ENCODE measurements at regions not wholly inside any gene's neighbourhood (a gene's known extent, or its start where the extent isn't known, plus 50 kb on each side); places are given as distances from the start of the nearest gene placed in this dataset.

DNA sequence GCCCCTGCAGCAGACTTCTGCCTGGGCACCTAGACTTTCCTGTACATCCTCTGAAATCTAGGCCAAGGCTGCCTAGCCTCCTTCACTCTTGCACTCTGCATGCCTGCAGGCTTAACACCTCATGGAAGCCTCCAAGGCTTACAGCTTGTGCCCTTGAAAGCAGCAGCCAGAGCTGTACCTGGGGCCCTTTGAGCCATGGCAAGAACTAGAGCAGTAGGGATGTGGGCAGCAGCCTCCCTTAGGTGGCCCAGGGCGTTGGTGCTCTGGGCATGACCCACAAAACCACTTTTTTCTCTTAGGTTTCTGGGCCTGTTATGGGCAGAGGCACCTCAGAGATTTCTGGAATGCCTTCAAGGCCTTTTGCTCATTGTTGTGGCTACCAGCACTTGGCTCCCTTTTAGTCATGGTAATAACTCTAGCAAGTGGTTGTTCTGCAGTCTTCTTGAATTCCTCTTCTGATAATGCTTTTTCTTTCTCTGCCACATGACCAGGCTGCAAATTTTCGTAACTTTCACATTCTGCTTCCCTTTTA is 606.2 kb downstream of the TLE4 start:
- Histone ChIP-seq H3K27me3 (no peaks in the 10 kb centered on the region), H3K36me3 (replicated peaks in 1 of 2; ENCODE audit: insufficient read depth in 1 of 2, low read depth in 2 of 2) (no peaks in the 10 kb centered on the region), H3K27ac (no peak overlapping the region), H3K9me3 (peaks cover 0 to 3% (median 0%) of the 10 kb centered on the region in 3 donors), H3K4me3 (no peak overlapping the region), H3K4me1 (no peaks in the 10 kb centered on the region)
- TF ChIP-seq POLR2A (IDR thresholded peaks at IDR 0.05) = no peak
- ATAC-seq (no peak), DNase-seq (no peak)
- WGBS, 2 donors = 45 to 52% methylated on average over 2 of the region's 2 CpGs
- intact Hi-C loops (cut with DNase I) = no loop called here

DNA sequence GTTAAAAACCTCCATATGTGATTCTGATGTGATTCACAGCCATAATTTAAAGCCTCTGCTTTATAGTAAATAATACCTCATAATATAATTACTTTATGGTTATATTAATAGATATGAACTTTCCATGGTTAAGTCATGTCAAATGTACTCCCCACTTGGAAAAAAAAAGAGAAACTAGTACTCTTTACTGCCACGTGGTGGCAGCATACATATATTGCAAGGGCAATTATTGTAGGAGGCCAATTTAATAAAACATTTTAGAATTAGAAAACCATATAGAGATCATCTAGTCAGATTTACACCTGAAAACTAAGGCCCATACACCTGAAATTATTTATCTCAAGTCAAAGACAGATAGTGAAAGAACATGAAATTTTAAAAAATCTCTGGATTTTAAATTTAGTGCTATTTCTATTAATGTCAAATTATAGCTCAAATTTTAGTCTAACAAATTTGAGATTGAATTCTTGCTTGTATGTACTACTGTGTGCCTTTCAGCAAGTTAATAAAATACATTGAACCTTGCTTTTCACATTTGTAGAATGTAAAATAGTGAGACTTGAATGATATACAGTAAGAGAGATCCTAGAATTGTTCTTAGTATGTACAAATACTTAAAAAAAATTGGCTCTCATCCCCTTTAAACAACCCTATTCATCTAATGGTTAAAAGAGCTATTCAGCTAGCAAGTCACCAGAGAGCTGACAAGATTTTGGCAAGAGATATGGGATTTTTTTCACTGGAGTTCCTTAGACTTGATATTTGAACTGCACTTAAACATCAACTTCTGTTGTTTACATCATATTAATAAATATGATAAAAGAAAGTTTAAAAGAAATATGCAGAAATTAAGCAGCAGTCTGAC is 603.8 kb downstream of the TLE4 start:
- no peak overlapping the region for H3K4me3 ChIP-seq
- no peak for TF ChIP-seq POLR2A (IDR thresholded peaks at IDR 0.05)
- TF ChIP-seq, protein P1, sequence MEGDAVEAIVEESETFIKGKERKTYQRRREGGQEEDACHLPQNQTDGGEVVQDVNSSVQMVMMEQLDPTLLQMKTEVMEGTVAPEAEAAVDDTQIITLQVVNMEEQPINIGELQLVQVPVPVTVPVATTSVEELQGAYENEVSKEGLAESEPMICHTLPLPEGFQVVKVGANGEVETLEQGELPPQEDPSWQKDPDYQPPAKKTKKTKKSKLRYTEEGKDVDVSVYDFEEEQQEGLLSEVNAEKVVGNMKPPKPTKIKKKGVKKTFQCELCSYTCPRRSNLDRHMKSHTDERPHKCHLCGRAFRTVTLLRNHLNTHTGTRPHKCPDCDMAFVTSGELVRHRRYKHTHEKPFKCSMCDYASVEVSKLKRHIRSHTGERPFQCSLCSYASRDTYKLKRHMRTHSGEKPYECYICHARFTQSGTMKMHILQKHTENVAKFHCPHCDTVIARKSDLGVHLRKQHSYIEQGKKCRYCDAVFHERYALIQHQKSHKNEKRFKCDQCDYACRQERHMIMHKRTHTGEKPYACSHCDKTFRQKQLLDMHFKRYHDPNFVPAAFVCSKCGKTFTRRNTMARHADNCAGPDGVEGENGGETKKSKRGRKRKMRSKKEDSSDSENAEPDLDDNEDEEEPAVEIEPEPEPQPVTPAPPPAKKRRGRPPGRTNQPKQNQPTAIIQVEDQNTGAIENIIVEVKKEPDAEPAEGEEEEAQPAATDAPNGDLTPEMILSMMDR (IDR thresholded peaks at IDR 0.05) = peak; percentile 10 to 84 (median 61)
- H3K27ac ChIP-seq = no peak overlapping the region
- H3K36me3 ChIP-seq (replicated peaks in 1 of 2; ENCODE audit: insufficient read depth in 1 of 2, low read depth in 2 of 2) = no peaks in the 10 kb centered on the region
- no peaks in the 10 kb centered on the region for H3K9me3 ChIP-seq
- DNase-seq (peak in 2 of 4 donors; percentile 37 to 40), ATAC-seq (no peak)
- H3K27me3 ChIP-seq = no peaks in the 10 kb centered on the region
- intact Hi-C loops (cut with DNase I) = no loop called here
- 0 to 2% methylated on average over 1 of the region's 1 CpG for WGBS, 2 donors
- no peaks in the 10 kb centered on the region for H3K4me1 ChIP-seq

DNA sequence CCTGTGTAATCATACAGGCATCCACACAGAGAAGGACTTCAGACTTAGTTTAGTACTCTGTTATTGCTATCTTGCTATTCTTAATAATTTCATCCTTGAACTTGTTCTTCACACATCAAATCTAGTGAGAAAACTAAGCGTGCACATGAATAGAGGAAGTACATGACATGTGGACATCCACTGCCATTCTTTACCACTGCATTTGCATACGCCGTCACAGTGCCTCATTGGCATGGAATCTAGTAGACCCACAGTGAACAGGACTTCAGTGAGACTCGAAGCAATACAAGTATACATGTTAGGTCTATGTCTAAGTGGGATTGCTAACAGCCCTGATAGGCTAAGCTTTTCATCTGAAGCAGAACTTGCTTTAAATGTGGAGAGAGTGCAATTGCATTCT is 592.1 kb downstream of the TLE4 start:
- Histone ChIP-seq H3K36me3 (replicated peaks in 1 of 2; ENCODE audit: insufficient read depth in 1 of 2, low read depth in 2 of 2) (no peaks in the 10 kb centered on the region), H3K27me3 (no peaks in the 10 kb centered on the region), H3K27ac (no peak overlapping the region), H3K4me1 (no peaks in the 10 kb centered on the region), H3K4me3 (no peak overlapping the region), H3K9me3 (no peaks in the 10 kb centered on the region)
- ATAC-seq (no peak), DNase-seq (no peak)
- no peak for TF ChIP-seq POLR2A (IDR thresholded peaks at IDR 0.05)
- TF ChIP-seq, protein P1 (IDR thresholded peaks at IDR 0.05) = no peak
- WGBS, 2 donors = 80 to 87% methylated on average over 4 of the region's 4 CpGs
- intact Hi-C loops (cut with DNase I) = no loop called here

DNA sequence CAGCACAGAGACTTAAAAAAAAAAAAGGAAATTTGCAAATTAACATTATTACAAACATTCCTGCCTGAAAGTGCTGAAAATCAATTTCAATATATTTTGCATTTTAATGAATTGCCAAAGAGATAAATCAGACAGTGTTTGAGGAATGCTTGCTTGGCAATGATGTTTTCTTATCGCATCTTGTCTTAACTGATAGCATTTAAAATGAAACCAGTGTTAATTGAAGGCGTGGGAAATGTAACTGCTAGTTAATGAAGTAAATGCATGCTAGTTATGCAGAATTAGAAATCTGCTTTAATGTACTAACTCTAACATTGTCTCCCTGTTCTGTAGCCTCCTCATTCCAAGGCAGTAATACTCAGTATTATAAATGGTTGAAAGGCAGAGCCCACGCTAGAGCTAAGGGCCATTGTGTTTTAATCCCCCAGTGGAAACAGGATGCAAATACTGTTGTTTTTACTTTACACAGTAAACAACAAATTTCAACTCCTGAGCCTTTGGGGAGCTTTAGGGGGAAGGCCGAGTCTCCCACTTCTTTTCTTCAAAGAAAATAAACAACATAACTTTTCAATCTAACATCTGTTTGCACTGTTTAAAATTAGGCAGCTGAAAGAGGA is 586.9 kb downstream of the TLE4 start:
- 29 to 40% methylated on average over 4 of the region's 4 CpGs for WGBS, 2 donors
- Histone ChIP-seq H3K27ac (no peak overlapping the region), H3K4me1 (peaks cover 12% of the 10 kb centered on the region), H3K9me3 (no peaks in the 10 kb centered on the region), H3K27me3 (no peaks in the 10 kb centered on the region), H3K36me3 (replicated peaks in 1 of 2; ENCODE audit: insufficient read depth in 1 of 2, low read depth in 2 of 2) (no peaks in the 10 kb centered on the region), H3K4me3 (no peak overlapping the region)
- no peak for ATAC-seq
- no peak for DNase-seq
- intact Hi-C loops (cut with DNase I) = no loop called here
- TF ChIP-seq, protein P1 (IDR thresholded peaks at IDR 0.05) = no peak
- TF ChIP-seq POLR2A (IDR thresholded peaks at IDR 0.05) = no peak

DNA sequence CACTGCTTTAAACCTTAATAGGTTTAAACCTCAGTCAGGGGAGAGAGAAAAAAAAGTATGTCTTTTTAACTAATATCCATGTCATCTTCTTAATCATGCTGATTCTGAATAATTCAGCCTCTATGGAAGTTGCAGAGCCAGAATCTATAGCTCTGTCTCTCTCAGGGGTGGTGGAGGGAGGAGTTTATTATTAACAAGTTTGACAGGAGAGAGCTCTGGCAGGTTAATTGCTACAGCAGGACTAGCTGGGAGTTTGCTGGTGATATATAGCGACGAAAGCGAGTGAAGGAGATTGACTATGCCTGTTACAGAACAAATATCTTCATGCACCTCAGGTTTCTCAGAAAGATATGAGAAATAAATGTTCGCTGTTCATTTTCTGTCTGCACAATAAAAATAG is 586.4 kb downstream of the TLE4 start:
- Histone ChIP-seq H3K4me1 (peaks cover 12% of the 10 kb centered on the region), H3K27me3 (no peaks in the 10 kb centered on the region), H3K4me3 (no peak overlapping the region), H3K27ac (no peak overlapping the region), H3K36me3 (replicated peaks in 1 of 2; ENCODE audit: insufficient read depth in 1 of 2, low read depth in 2 of 2) (no peaks in the 10 kb centered on the region), H3K9me3 (no peaks in the 10 kb centered on the region)
- 11 to 14% methylated on average over 4 of the region's 4 CpGs for WGBS, 2 donors
- intact Hi-C loops (cut with DNase I) = no loop called here
- ATAC-seq (no peak), DNase-seq (no peak)
- TF ChIP-seq POLR2A (IDR thresholded peaks at IDR 0.05) = no peak
- TF ChIP-seq, protein P1 (IDR thresholded peaks at IDR 0.05) = no peak

Measured in body of pancreas (tissue), 4 donors.